A549 (cell line): ENCODE measurements at regions not wholly inside any gene's neighbourhood (a gene's known extent, or its start where the extent isn't known, plus 50 kb on each side); places are given as distances from the start of the nearest gene placed in this dataset.

ENCODE experiments used
- ATAC-seq, 2 experiments: fragments of 200-7000 bp in 1 of 2; fragments of >200 bp in 1 of 2; cut with Nextera tagmentation in 1 of 2; cut with Tn5 transposase in 1 of 2; 3 replicates each; pipeline versions ENCODE4 v1.8.0 to v1.9.1; 2018 to 2020; ENCODE audit warnings: mild to moderate bottlenecking in 1 of 2, moderate library complexity in 1 of 2
- CTCF ChIA-PET: fragments of 300-600 bp; sonication (Branson Sonifier 250); formaldehyde crosslinking; extraction: SDS; loops from one replicate; lab custom pipeline; 2021; ENCODE audit warnings: antibody characterized with exemption, inconsistent platforms; lab: Yijun Ruan, JAX
- POLR2A ChIA-PET: fragments of 350-600 bp; formaldehyde crosslinking; extraction: SDS; loops from one replicate; lab custom pipeline; 2021; ENCODE audit warnings: antibody characterized with exemption, inconsistent platforms; lab: Yijun Ruan, JAX
- DNase-seq, 2 experiments: peaks; one replicate each; pipeline versions ENCODE4 v3.0.0 to v3.0.0-alpha.2; 2011 to 2016; ENCODE audit warnings: low read depth in 1 of 2, low spot score in 1 of 2
- FAIRE-seq: peaks from 2 replicates; lab custom pipeline; 2011; peaks lifted over from hg19 to GRCh38; lab: Jason Lieb, UNC
- H3K27ac ChIP-seq, 2 experiments: fragments of >200 bp; sonication (Bioruptor Twin); formaldehyde crosslinking; 3 replicates each; pipeline ENCODE4 v1.5.1; 2016 to 2017
- H3K4me1 ChIP-seq: fragments of >200 bp; sonication (Bioruptor Twin); formaldehyde crosslinking; 3 replicates; pipeline ENCODE4 v1.6.1; 2016
- H3K4me2 ChIP-seq: fragments of >200 bp; sonication (Bioruptor Twin); formaldehyde crosslinking; 3 replicates; pipeline ENCODE4 v1.6.1; 2016
- H3K4me3 ChIP-seq: fragments of >200 bp; sonication (Bioruptor Twin); formaldehyde crosslinking; 3 replicates; pipeline ENCODE4 v1.5.1; 2016
- H3K9me3 ChIP-seq: fragments of >200 bp; sonication (Bioruptor Twin); formaldehyde crosslinking; 3 replicates; pipeline ENCODE4 v1.6.1; 2016
- BHLHE40 ChIP-seq: IDR thresholded peaks from 2 replicates; pipeline ENCODE4 v1.6.1; 2012; ENCODE audit warnings: low read depth, low read length, inconsistent platforms
- CEBPB ChIP-seq, 2 experiments: fragments of >200 bp in 1 of 2; sonication (Bioruptor Twin) in 1 of 2; formaldehyde crosslinking in 1 of 2; IDR thresholded peaks; 2 replicates each; pipeline ENCODE4 v1.6.1; 2012 to 2016
- CHD2 ChIP-seq: fragments of 150-350 bp; IDR thresholded peaks from 2 replicates; pipeline ENCODE4 v1.6.1; 2014; ENCODE audit warnings: low read length; ENCODE audit not compliant: partially characterized antibody
- EHMT2 ChIP-seq: fragments of 200-600 bp; sonication (generic); IDR thresholded peaks from 2 replicates; pipeline ENCODE4 v1.6.1; 2016; ENCODE audit warnings: antibody characterized with exemption, low read depth, mild to moderate bottlenecking, moderate library complexity
- ESRRA ChIP-seq: fragments of 150-350 bp; IDR thresholded peaks from 2 replicates; pipeline ENCODE4 v1.6.1; 2014; ENCODE audit warnings: mild to moderate bottlenecking, low read length, borderline replicate concordance
- HMGXB4 ChIP-seq: fragments of 250-450 bp; sonication (Bioruptor Pico); IDR thresholded peaks from 2 replicates; pipeline ENCODE4 v1.5.0; 2021; ENCODE audit warnings: mild to moderate bottlenecking, moderate library complexity, borderline replicate concordance
- HOXB13 ChIP-seq: fragments of 250-450 bp; sonication (Bioruptor Pico); IDR thresholded peaks from 2 replicates; pipeline ENCODE4 v1.5.0; 2020; ENCODE audit warnings: low read depth, mild to moderate bottlenecking, moderate library complexity
- HOXB5 ChIP-seq: fragments of 250-450 bp; sonication (Bioruptor Pico); IDR thresholded peaks from 2 replicates; pipeline ENCODE4 v1.5.0; 2020; ENCODE audit warnings: mild to moderate bottlenecking, moderate library complexity
- JUN ChIP-seq, 2 experiments: fragments of >200 bp; sonication (Bioruptor Twin); formaldehyde crosslinking; IDR thresholded peaks; 2 replicates in 1 of 2; 3 replicates in 1 of 2; pipeline ENCODE4 v1.6.1; 2016 to 2017
- KDM1A ChIP-seq: fragments of 200-600 bp; sonication (generic); IDR thresholded peaks from 2 replicates; pipeline ENCODE4 v1.6.1; 2016; ENCODE audit warnings: low read depth, mild to moderate bottlenecking
- KDM5A ChIP-seq: fragments of 200-600 bp; sonication (generic); IDR thresholded peaks from 2 replicates; pipeline ENCODE4 v1.6.1; 2016; ENCODE audit warnings: antibody characterized with exemption, mild to moderate bottlenecking
- MAFK ChIP-seq: fragments of 450-650 bp; IDR thresholded peaks from 2 replicates; pipeline ENCODE4 v1.6.1; 2014; ENCODE audit not compliant: partially characterized antibody
- MAZ ChIP-seq: fragments of 150-350 bp; IDR thresholded peaks from 2 replicates; pipeline ENCODE4 v1.6.1; 2014; ENCODE audit warnings: antibody characterized with exemption, low read depth, low read length, borderline replicate concordance
- POLR2AphosphoS2 ChIP-seq: conservative IDR thresholded peaks from 2 replicates; pipeline ENCODE4 v1.6.1; 2012; ENCODE audit warnings: low read length, improper control_type of control experiment, inconsistent platforms
- RAD21 ChIP-seq, 2 experiments: fragments of >200 bp in 1 of 2; sonication (Bioruptor Twin) in 1 of 2; formaldehyde crosslinking in 1 of 2; IDR thresholded peaks in 1 of 2; conservative IDR thresholded peaks in 1 of 2; 2 replicates in 1 of 2; 3 replicates in 1 of 2; pipeline ENCODE4 v1.6.1; 2012 to 2018; ENCODE audit warnings: inconsistent platforms in 1 of 2
- RCOR1 ChIP-seq: fragments of 150-350 bp; IDR thresholded peaks from 2 replicates; pipeline ENCODE4 v1.6.1; 2014; ENCODE audit warnings: antibody characterized with exemption, low read length, low read depth
- RFX5 ChIP-seq: fragments of 450-650 bp; IDR thresholded peaks from 2 replicates; pipeline ENCODE4 v1.7.1; 2014; ENCODE audit warnings: antibody characterized with exemption, mild to moderate bottlenecking, moderate library complexity
- SREBF2 ChIP-seq: fragments of 450-650 bp; IDR thresholded peaks from 2 replicates; pipeline ENCODE4 v1.6.1; 2014; ENCODE audit warnings: mild to moderate bottlenecking, moderate library complexity
- TP53 ChIP-seq: fragments of 250-450 bp; sonication (Bioruptor Pico); IDR thresholded peaks from 2 replicates; pipeline ENCODE4 v1.5.0; 2021; ENCODE audit warnings: mild to moderate bottlenecking, moderate library complexity
- ZSCAN20 ChIP-seq: fragments of 250-450 bp; sonication (Bioruptor Pico); IDR thresholded peaks from 2 replicates; pipeline ENCODE4 v1.8.0; 2022; ENCODE audit warnings: mild to moderate bottlenecking, moderate library complexity
- WGBS: methylation state at CpG from one replicate; pipeline ENCODE4 v1.1.6; 2017; ENCODE audit errors: missing lambda C conversion rate; 5-methylcytosine and 5-hydroxymethylcytosine counted together
- TF ChIP-seq, protein P1 (sequence below): fragments of >200 bp; sonication (Bioruptor Twin); formaldehyde crosslinking; IDR thresholded peaks from 3 replicates; pipeline ENCODE4 v1.5.1; 2016

GRCh38 chr5:109575506-109575905 lies 114.2 kb upstream of the MAN2A1 start:
- CTCF ChIA-PET: no interaction called here
- FAIRE-seq (no peak), DNase-seq (no peak), ATAC-seq (no peak)
- POLR2A ChIA-PET: no interaction called here
- no peaks in the 10 kb centered on the region for H3K9me3 ChIP-seq
- no peak overlapping the region for H3K4me2 ChIP-seq
- H3K4me3 ChIP-seq: no peak overlapping the region
- WGBS: 14% methylated on average over 2 of the region's 2 CpGs
- H3K27ac ChIP-seq: no peak overlapping the region
- no peaks in the 10 kb centered on the region for H3K4me1 ChIP-seq
- no peak for TF ChIP-seq CEBPB (IDR thresholded peaks at IDR 0.05)
- no peak for TF ChIP-seq RFX5
- no peak for TF ChIP-seq ZSCAN20 (CRISPR knock-in tag)
- TF ChIP-seq EHMT2: no peak
- TF ChIP-seq KDM1A: no peak
- TF ChIP-seq MAZ: no peak
- no peak for TF ChIP-seq MAFK
- TF ChIP-seq HMGXB4 (CRISPR knock-in tag): no peak
- TF ChIP-seq RCOR1: no peak
- TF ChIP-seq HOXB13 (CRISPR knock-in tag): no peak
- no peak for TF ChIP-seq CHD2
- TF ChIP-seq HOXB5: no peak
- TF ChIP-seq JUN (IDR thresholded peaks at IDR 0.05): no peak
- no peak for TF ChIP-seq ESRRA
- no peak for TF ChIP-seq POLR2AphosphoS2
- TF ChIP-seq, all 56 proteins: peak for 0

DNA sequence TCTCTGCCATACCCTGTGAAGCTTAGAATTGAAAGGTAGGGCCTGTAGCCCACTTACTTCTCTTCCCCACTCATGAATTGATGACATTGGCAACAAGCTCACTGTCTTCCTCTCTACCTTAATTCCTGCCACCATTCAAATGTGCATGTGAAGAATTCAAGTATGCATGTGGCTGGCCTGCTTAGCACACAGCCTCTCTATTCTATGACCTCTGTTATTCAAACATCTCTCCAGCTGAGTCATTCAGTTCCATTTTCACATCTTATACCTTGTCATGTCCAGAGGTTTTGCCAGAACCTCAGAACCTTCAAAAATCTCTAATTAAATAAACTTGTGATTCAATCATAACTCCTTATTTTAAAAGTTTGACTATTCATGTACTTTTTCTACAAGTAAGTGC lies 114.7 kb upstream of the MAN2A1 start:
- no peak for DNase-seq
- ChIA-PET POLR2A (no interaction called here), CTCF (no interaction called here)
- no peak for FAIRE-seq
- no peaks in the 10 kb centered on the region for H3K4me1 ChIP-seq
- no peaks in the 10 kb centered on the region for H3K9me3 ChIP-seq
- no peak overlapping the region for H3K4me2 ChIP-seq
- no peak overlapping the region for H3K27ac ChIP-seq
- no peak overlapping the region for H3K4me3 ChIP-seq
- no peak for TF ChIP-seq BHLHE40
- TF ChIP-seq, protein P1, sequence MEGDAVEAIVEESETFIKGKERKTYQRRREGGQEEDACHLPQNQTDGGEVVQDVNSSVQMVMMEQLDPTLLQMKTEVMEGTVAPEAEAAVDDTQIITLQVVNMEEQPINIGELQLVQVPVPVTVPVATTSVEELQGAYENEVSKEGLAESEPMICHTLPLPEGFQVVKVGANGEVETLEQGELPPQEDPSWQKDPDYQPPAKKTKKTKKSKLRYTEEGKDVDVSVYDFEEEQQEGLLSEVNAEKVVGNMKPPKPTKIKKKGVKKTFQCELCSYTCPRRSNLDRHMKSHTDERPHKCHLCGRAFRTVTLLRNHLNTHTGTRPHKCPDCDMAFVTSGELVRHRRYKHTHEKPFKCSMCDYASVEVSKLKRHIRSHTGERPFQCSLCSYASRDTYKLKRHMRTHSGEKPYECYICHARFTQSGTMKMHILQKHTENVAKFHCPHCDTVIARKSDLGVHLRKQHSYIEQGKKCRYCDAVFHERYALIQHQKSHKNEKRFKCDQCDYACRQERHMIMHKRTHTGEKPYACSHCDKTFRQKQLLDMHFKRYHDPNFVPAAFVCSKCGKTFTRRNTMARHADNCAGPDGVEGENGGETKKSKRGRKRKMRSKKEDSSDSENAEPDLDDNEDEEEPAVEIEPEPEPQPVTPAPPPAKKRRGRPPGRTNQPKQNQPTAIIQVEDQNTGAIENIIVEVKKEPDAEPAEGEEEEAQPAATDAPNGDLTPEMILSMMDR: no peak
- ATAC-seq: no peak

- WGBS: 10% methylated on average over 3 of the region's 3 CpGs
- Histone ChIP-seq H3K4me1 (no peaks in the 10 kb centered on the region), H3K4me2 (no peak overlapping the region), H3K27ac (no peak overlapping the region), H3K4me3 (no peak overlapping the region), H3K9me3 (no peaks in the 10 kb centered on the region)
- TF ChIP-seq SREBF2: no peak
- no peak for TF ChIP-seq TP53 (CRISPR knock-in tag)
- TF ChIP-seq, protein P1: no peak
- TF ChIP-seq KDM5A: no peak
- TF ChIP-seq MAZ: no peak
- no peak for TF ChIP-seq EHMT2
- TF ChIP-seq RAD21 (conservative IDR thresholded peaks at IDR 0.05 in 1 of 2, IDR thresholded peaks at IDR 0.05 in 1 of 2): no peak
- no peak for ATAC-seq
- FAIRE-seq: no peak
- ChIA-PET POLR2A (no interaction called here), CTCF (no interaction called here)
- no peak for DNase-seq
These were observed 116.0 kb upstream of the MAN2A1 start for GRCh38 chr5:109573766-109574165.
